HG02642 (cell line): ENCODE measurements at regions not wholly inside any gene's neighbourhood (a gene's known extent, or its start where the extent isn't known, plus 50 kb on each side); places are given as distances from the start of the nearest gene placed in this dataset.

Source experiments
- ATAC-seq: cut with Tn5 transposase; IDR thresholded peaks from one replicate; pipeline ENCODE4 v1.9.1; 2021; ENCODE audit warnings: mild to moderate bottlenecking; ENCODE audit not compliant: unreplicated experiment, poor library complexity

DNA sequence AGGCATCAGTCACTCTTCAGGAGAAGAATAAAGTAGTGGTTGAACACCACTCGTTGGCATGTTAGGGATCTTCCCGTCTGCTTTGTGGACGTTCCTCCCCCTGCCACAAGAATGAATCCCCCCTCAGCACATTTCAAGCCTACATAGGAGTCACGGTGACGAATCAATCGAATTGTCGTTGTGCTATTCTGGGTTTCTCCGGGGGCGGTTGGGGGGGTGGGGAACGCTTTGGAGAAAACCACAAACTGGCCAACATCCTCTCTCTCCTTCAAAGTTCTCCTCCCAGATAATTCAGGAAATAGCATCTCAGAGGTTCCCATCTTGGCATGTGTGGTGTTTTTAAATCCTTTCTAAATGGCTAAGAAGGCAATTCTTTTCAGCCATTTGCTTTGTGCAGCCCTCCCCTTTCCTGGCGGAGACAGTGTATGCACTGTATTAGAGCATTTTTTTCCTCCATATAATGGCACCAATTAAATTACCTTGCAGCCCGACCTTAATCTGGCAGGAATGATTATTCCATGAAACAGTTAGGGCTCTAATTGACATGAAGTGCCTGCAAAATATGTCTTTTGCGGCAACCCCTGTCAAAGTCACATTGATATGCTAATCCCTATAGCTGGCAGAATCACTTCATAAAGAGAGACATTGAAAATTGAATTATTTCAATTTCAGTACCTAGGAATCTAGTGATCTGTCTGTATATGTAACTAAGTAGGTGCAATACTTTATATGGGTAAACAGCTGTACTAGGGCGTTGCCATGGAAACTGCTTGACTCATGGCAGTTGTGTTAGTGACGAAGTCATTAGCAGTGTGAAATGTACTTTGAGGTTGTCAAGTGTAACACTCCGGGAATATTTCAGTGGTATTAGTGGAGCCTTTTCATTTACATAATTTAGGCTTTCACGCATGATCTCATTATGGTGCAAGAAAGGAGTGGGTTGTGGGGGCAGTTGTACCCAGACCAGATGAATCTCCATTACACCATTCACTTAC, 323.4 kb upstream of the SLC14A2 start:
- no peak for ATAC-seq

GRCh38 chr18:45295388-45295787, 319.9 kb upstream of the SLC14A2 start:
- no peak for ATAC-seq

DNA sequence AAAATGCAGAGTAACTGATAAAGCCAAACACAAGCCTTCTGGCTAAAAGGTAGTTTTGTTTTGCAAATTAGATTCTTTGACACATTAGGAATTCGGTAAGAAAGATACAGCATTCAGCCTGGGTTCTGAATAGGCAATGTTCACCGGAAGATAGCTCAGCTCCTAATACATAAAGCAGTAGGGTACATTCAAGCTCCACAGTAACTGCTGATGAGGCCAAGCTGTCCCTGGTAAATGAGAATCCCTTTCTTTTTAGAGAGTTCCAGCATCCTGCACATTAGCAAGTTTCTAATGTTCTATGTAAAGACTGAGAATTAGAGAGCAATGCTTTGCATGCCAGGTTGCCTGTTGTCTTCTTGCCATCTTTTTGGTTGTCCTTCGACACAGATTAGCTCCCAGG, 316.3 kb upstream of the SLC14A2 start:
- ATAC-seq = no peak

DNA sequence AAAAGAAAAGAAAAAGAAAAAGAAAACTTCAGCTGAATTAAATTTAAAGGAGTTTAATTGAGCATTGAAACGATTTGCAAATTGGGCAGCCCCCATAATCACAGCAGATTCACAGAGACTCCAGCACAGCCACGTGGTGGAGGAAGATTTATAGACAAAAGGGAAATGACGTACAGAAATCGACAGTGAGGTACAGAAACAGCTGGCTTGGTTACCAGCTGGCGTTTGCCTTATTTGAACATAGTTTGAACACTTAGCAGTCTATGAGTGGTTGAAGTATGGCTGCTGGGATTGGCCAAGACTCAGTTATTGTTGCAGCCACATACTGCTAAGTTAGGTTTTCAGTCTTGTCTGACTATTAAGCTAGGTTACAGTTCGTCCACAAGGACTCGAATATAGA, 312.2 kb upstream of the SLC14A2 start:
- no peak for ATAC-seq

GRCh38 chr18:45304558-45304957, 310.7 kb upstream of the SLC14A2 start:
- ATAC-seq = no peak

GRCh38 chr18:45312555-45313126, 302.6 kb upstream of the SLC14A2 start:
- no peak for ATAC-seq

DNA sequence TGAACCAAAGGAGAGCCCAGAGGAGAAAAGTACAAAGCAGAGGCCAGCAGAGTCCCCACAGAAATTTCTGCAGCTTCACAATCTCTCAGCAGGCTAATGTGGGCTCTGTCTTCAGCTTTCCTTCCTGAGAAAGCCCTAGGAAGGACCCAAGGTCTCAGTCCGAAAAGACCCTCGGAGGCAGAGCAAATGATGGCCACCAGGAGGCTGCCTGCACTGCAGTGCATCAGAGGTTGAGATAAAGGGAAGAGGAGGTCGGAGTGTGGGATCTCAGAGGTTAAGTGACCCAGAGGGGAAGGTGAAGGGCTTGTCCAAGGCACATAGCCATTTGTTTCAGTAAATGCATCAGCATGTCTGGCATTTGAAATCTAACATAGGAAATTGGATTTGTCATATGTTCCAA, 299.1 kb upstream of the SLC14A2 start:
- no peak for ATAC-seq

GRCh38 chr18:45317948-45318640, 297.2 kb upstream of the SLC14A2 start:
- no peak for ATAC-seq

GRCh38 chr18:45320724-45321123, 294.6 kb upstream of the SLC14A2 start:
- no peak for ATAC-seq

- no peak for ATAC-seq
Measured at GRCh38 chr18:45321520-45321919, 293.8 kb upstream of the SLC14A2 start.

GRCh38 chr18:45322343-45322742, 292.9 kb upstream of the SLC14A2 start:
- no peak for ATAC-seq

- ATAC-seq = no peak
Measured at GRCh38 chr18:45324101-45324494, 291.2 kb upstream of the SLC14A2 start.

DNA sequence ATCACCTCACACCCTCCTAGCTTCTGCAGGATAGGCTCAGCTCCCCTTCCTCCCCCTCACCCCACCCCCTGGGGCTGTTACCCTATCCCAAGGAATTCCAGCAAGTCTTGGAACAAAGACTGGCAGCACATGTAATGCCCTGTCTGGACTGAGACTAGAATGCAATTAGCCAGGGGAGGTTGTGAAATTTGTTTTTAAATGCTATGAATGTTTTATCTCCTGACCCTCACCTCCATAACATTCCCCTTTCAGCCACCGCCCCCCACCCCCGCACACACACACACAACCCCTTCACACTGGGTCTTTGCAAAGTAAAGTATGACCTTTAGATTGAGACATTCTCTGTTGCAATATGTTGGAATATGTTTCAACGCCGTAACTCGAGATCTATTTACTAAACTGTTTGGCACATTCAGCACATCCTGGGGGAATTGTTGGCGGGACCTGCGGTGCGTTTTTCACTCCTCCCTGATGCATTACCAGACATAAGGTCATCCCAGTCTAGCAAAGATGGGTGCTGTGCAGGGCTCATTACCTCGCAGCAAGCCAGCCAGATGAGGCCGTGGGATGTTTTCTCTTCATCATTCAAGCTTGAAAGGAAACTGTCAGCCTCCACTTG, 290.7 kb upstream of the SLC14A2 start:
- ATAC-seq = no peak

DNA sequence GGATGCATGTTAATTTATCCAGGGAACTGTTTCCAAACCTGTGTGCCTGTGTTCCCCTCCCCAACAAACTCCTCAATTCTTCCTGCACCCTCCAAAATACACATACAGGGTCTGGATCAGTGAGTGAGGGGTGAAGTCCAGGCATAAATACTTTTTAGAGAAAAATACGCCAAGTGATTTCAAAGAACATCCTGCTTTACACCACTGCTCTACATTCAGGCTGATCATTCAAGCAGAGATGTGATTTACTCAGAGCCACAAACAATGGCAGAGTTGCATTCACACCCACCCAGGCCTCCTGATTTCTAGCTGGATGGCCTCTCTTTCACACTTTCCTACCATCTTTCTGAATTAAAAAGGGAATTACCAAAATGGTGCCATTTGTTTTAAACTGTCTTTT, 289.5 kb upstream of the SLC14A2 start:
- ATAC-seq = no peak

DNA sequence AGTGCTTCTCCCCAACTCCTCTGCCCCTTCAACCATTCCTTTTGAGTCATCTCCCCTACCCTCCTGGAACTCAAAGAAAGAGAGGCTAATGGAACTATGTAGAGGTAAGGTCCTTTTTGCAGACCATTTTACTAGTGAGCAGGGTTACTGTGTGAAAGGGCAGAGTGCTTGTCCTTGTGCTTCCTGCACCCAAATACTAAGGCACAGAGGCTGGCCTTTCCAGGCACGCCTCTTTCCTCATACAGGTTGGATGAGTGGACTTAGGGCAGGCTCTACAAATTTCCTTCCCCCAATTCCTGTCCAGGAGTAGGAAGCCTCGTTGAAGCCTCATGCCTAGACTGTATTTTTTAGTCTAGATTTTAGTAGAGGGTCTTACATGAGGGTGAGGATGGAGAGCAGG, 288.8 kb upstream of the SLC14A2 start:
- no peak for ATAC-seq

DNA sequence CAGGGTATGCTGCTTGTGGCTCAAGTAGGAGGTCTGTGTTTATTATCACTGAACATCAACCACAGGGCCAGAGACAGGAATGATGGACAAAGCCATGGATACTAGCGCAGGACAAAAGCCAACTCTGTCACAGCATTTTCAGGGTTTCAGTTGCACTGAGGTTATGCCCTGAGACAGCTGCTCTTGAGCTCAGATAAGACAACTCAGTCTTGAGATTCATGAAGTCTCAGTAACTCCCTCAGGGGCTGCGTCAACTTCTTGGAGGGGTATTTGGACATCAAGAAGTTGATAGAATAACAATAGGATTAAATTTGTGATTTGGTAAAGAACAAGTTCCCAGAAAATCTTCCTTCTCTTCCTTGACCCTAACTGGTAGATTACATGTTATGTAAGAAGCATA, 287.0 kb upstream of the SLC14A2 start:
- ATAC-seq = no peak

DNA sequence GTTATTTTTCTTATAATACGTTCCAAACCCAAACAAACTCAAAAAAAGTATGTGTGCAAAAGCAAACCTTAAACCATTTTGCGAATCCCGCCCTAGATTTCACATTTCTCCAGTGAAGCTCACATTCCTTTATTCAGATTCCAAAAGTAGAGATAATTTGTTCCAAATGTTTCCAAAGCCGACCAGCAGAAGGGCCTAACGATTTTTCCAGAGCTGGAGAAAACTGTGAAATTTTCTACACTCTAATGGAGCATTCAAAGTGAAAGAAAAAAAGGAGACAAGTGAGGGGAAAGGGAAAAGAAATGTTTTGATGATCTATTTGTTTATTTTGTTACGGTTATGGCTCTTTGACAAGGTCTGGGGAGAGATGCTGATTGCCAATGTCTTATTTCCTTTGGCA, 286.5 kb upstream of the SLC14A2 start:
- no peak for ATAC-seq

DNA sequence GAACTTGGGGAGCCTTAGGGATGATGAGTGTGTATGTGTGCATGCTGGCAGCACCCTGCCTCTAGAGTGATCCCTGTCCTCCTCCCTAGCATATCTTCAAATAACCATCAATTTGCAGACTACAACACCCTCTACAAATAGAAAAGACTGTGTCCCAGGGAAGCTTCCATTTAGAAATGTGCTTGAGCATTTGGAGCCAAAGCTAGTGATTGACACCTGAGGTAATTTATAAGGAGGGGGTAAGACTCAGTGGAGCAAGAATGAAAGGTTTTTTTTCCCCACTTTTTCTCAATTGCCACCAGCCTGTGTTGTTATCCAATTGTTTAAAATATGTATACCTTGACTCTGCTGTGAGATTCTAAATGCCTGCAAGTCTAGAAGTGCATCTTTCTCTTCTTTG, 286.0 kb upstream of the SLC14A2 start:
- no peak for ATAC-seq

DNA sequence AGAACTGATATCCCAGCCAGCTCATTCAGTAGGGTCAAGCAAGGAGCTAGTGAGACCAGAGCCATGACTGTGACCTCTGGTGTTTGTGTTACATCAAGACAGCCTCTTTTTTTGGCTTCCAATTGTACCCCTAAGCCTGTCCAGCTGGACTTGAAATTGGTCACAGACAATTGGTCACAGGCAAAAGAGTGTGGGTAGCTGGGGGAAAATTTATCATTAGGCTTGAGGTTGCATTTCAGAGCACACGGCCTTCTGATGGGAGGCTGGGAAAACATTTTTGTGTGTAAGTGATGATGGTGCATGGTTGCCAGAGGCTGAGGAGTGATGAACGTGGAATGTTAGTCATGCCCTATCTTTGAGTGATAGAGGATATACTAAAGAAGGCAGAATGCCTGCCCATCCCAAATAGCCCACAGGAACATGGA, 285.1 kb upstream of the SLC14A2 start:
- ATAC-seq = no peak

DNA sequence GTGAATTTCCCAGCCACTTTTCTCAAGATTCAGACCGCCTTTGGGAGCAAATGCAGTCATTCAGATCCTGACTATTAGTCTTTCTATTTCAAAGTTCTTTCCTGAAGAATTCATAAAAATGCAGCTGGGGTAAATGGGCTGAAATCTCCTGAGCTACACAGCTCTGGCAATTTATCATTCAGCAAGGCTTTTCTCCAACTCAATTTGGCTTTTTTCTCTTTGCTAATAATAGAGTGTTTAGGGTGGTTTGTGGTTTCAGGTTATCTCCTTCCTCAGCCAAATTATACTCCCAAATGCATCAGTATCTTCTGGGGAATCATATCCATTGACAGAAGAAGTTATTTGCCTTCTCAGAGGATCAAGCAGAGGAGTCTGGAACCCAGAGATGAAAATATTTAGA, 282.4 kb upstream of the SLC14A2 start:
- ATAC-seq = no peak

GRCh38 chr18:45334191-45334590, 281.1 kb upstream of the SLC14A2 start:
- ATAC-seq = no peak
